HG03103 (cell line): ENCODE measurements at regions not wholly inside any gene's neighbourhood (a gene's known extent, or its start where the extent isn't known, plus 50 kb on each side); places are given as distances from the start of the nearest gene placed in this dataset.

Experiments
- ATAC-seq: cut with Tn5 transposase; IDR thresholded peaks from one replicate; pipeline ENCODE4 v1.9.1; 2021; ENCODE audit warnings: low read depth; ENCODE audit not compliant: unreplicated experiment

DNA sequence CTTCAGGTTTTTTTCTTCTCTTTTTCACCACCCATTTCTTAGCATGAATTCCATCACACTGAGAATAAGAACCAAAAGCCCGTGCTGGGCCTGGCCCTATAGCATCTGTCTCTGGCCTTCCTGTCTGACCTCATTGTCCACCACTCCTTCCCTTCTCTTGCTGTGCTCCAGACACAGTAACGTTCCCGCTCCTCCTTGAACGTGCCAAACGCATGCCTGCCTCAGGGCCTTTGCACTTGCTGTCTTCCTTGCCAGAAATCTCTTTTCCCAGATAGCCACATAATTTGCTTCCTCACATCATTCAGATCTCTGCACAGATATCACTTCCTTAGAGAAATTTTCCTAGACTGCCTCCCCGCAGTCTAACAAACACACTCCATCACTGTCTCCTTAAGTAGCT lies 119.6 kb upstream of the CPSF6 start:
- ATAC-seq, result no peak

DNA sequence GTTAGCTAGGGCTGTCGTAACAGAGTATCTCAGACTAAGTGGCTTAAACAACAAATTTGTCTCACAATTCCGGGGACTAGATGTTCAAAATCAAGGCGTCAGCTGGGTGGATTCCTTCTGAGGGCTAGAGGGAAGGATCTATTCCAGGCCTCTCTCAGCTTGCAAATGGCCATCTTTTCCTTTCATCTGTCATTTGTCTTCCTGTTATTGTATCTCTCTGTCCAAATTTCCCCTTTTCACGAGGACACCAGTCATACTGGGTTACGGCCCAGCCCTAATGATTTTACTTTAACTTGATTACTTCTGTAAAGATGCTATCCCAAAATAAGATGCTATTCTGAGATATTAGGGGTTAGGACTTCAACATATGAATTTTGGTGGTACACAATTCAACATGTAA lies 119.0 kb upstream of the CPSF6 start:
- ATAC-seq, result no peak

DNA sequence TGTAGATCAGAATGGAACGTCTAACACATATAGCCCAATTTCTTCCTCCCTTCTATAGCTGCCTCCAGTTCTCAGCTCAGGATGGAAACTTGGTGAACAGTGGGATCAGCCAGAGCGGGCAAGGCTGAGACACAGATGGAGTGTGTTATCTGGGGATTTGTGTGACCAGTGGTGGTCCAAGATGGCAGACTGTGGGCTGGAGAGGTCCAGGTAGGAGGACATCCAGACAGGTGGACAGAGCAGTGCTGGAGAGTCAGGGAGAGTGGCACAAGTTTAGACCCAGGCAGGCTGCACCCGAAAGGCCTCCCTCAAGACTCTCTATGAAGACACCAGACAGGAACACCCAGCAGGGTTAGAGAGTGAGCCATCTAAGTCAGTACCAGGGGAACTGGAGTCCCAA lies 116.1 kb upstream of the CPSF6 start:
- no peak for ATAC-seq

DNA sequence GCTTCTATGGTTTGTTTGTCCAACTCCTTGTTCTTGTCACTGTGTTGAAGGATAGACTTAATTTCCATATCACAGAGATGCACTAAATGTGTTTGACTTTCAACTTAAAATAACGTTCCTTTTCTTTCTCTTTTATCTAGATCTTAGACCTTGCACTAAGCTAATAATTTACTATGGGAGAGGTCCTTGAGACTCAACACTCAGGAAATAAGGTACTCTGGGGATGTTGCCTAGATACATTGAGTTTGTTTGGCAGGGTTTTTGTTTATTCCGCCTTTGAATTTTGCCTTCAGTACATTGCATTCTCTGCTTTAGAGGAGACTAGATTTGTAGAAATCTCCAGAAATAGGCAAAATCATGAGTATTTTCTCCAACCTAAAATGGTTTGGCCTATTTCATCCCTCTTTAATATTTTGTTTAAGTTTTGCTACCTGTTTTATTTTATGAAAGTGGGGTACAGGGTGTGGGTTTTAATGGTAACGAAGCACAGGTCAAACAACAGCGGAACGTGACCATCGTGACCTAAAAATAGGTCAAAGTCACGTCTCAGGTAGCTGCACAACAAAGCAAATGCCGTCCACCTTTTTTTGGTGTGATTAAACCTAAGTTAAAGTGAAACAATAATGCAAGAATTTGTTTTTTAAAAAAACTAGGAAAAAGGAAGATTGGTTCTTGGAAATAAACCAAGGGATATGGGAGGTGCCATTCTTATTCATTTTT lies 115.3 kb upstream of the CPSF6 start:
- ATAC-seq, result no peak

DNA sequence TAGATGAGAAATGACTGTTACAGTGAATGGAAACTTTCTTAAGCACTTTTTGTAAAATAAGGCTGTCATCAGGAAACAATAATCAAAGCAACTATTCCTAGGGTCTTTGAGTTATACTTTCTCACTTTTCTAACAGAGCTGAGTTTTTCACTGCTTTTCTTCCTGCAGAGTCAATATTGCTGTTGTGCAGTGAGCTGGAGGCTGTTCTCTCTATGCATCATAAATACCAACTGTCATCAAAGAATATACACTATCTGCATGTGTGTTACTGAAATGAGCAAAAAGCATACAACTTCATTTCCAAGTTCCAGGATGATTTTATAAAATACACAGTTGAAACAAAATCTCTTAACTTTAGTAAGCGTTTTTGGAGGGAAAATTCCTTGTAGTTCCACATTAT lies 110.4 kb upstream of the CPSF6 start:
- no peak for ATAC-seq

DNA sequence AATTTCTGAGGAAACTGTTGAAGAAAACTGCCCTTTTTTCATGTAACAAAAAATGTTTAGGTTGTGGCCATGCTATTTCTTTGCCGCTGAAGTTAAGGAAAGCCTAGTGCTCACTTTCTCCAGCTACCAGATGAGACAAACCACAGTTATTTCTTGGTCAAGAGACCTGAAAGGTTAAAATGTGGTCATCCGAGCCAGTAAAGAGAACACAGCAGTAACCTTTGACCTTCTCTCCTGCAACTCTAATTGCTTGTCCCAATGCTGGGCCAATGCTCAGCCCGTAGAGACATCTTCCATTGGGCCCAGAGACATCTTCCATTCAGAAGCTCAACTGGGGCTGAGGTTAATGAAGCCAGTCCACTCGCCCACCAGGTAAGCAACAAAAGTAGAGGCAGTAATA lies 109.8 kb upstream of the CPSF6 start:
- no peak for ATAC-seq

DNA sequence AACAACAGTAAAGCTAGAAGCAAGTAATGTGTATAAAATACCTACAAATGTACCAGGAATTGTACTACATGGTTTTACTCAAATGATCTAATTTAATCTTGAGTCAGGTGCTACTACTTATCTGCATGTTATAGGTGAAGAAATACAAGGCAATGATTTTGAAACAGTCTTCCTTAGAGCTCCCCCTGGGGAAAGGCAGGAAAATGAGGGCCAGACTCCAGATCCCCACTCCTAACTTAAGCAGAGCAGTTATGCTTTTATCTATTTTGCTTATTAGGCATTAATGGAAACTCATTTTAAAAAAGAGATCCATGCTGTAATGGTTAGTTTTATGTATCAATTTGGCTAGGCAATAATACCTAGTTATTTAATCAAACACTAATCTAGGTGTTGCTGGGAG lies 109.3 kb upstream of the CPSF6 start:
- no peak for ATAC-seq

DNA sequence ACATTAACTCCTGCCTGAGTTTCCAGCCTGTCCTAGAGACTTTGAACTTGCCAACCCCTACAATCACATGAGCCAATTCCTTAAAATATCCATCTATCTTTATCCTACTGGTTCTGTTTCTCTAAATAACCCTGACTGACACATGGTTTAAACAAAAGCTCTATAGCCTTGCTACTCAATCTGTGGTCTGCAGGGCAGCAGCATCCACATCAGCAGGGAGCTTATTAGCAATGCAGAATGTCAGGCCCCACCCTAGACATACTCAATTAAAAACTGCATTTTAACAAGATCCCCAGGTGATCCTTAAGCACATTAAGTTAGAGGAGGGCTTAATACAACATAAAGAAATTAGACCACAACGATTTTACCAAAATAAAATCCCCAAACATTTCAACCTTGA lies 108.3 kb upstream of the CPSF6 start:
- no peak for ATAC-seq

DNA sequence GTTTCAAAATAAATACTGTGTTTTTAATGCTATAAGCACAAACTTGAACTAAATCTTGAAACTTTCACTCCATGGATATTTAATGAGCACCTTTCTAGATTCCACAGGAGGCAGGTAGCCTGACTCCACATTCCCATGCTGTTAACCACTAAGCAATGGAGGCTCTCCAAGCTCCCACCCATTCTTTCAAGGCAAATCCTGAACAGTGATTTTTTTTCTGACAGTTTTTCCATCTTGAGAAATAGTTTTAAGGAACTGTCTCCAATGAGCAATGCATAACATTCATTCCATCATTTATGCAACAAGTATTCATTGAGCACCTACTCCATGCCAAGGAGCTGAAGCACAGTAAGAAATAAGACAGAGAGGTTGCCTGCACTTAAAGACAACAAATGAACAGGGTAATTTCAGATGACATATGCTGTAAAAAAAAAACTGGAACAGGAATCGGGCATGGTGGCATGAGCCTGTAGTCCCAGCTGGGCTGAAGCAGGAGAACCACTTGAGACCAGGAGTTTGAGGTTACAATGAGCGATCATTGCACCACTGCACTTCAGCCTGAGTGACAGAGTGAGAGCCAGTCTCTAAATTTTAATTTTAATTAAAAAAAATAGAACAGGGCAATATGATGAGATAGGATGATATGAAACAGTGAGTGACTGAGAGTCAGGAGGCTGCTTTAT lies 102.3 kb upstream of the CPSF6 start:
- no peak for ATAC-seq

DNA sequence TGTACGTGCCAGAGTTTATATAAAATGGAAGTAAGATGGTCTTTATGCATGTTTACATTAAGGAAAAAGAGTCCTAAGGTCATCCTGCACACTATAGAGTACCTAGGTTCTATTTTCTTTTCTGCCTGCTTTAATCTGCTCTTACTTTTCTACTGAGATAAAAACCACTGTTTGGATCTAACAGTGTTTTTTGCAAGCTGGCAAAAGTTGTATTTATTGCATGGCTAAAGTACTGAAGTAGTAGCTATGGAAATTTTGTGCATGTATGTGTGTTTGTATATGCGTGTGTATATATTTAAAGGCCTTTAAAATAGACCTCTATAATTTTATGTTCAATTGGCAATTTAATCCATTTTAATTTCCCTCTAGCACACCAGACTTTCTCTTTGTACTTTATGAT lies 98.3 kb upstream of the CPSF6 start:
- no peak for ATAC-seq

DNA sequence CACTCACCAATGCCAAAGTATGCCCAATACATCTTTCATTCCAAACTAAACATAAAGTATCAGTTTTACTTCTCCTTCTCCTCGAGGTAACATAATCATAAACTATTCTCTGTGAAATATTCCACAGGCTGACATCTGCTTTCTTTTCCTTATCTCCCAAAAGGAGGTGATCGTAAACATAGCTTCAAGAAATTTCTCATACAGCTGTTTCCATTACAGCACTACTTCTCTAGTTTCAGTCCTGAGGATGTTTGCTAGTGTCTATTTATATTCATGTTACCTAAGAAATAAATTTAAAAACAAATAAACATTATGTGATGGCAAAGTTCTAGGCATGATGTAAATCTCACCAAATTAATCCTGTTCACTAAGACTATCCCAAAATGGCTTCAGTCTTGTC lies 90.1 kb upstream of the CPSF6 start:
- no peak for ATAC-seq

DNA sequence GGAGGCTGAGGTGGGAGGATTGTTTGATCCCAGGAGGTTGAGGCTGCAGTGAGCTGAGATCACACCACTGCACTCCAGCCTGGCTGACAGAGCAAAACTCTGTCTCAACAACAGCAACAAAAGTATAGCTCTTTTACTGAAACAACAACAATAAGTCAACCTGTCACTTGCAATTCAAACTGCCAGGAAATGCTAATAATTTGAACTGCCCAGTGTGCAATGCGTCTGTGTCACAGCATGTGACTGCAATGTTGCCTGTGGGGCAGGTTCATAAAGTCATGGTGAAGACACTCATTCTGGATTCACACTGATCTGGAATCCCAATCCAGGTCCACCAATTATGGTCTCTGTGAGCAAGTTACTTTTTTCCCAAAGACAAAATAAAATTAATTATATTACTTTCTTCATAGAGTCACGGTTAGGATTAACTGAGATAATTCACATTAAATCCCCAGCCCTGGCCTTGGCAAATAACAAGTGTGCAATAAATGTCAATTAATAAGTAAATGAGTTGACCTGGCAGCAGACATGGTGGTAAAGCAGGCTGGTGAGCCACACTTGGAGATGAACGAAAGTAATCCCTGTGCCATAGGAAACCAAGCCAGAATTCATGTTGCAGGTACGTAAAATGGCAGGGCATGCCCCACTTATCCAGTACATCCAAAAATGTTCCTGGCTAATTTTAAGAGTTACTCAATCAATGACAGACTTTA lies 89.1 kb upstream of the CPSF6 start:
- no peak for ATAC-seq

DNA sequence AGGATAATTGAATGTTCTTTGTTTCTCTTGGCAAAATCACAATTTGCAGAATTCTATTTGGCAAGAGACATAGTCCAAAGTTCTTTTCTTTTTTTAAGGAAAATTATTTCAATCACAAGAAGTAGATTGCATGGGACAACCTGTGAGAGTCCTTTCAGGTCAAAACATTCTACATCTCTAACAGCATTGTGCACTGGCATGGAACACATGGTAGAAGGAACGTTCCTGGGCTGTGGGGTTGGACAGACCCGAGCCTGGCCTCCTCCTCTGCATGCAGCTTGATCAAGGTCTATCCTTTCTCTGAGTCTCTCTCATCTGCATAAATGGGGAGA lies 88.6 kb upstream of the CPSF6 start:
- ATAC-seq, result no peak

DNA sequence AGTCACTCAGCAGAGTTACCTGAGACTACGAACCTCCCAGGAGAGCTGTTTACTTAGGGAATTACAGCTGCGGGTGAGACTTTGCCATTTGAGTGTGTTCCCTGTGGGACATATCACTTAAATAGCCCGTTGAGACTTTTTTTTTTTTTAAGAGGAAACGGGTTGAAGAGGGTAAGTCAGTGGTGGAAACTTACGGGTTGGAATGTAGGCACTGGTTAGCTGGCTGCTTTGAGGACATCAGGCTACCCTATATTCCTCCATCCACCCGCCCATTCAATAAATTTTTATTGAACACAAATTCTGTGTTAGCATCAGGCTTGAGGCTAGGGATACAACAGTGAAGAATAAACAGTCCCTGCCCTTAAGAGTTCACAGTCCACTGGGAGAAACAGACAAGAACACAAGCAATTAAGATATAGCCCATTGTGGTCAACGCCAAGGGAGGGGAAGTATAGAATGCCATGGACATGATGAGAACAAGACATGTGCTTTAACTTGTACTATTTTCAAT lies 88.1 kb upstream of the CPSF6 start:
- no peak for ATAC-seq

DNA sequence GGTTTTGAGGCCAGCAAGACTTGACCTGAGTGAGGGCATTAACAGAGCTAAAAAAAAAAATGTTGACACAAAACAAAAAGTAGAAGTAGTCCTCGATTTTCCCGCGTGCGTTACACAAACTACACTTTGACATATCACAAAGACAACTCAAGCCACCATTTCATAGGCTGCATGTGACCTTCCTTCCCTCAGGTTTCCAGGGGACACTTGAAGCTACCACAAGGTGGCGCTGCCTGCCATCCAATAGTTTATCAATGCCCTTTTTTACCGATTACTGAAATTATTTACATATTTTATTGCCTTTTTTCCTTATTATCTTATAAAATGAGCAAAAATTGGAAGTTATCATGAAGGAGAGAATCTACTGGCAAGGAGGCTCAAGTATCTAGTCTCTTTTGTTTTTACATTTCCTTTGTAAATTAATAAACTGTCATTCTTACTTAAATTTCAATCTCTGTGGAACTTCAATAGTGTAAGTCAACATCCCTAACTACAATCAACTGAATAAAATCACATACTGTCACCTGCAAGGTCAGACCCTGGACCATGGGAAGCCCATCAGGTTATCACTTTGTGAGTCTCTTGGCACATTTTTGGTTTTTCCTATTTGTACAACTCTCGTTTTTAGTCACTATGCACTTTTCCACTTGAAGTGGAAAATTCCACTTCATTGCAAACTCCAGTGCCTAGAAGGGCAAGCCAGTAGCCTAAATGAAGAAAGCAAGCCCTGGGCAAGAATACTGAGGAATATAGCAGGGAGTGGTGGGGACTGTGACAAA lies 84.6 kb upstream of the CPSF6 start:
- no peak for ATAC-seq

DNA sequence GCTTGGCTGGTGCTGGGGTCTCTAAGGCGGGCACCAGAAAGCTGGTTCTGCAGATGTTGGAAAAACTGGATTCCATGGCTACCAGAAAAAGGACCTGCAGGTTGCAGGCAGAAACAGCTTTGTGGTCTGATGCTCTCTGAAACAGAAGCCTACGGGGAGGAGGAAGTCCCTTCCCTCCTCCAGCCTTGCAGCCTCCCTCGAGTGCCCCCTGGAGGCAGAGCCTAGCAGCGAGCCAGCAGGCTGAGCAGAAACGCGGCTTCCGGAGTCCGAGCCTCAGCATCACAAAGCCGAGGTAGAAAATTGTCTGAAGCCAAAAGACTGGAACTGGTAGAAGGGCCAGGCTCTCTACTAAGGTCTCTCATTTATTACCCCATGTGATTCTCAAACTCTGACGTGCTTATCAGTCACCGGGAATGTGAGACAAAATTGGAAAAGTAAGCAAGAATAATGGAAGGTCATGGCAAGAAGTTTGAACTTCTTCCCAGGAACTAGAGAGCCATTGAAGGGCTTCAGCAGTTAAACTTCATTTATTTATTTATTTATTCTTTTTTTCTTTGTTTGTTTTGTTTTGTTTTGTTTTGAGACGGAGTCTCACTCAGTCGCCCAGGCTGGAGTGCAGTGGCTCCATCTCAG lies 82.2 kb upstream of the CPSF6 start:
- ATAC-seq, result peak; percentile 91

DNA sequence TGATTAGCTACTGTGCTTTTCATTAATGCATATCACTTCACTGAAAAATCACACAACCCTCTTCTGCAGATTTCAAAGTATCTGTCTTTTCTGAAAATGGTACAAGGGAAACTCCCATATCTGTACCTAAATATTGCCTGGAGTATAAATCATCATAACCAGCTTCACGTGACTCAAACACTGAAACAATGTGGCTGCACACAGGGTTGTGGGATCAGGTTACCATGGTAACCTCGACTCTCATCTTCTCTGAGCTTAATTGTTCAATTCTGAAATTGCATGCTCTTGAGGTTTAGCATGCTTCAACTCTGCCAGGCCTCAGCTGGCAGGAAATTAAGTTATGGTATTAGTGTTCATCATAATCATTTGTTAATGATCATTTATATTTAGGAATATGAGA lies 77.5 kb upstream of the CPSF6 start:
- ATAC-seq, result no peak

DNA sequence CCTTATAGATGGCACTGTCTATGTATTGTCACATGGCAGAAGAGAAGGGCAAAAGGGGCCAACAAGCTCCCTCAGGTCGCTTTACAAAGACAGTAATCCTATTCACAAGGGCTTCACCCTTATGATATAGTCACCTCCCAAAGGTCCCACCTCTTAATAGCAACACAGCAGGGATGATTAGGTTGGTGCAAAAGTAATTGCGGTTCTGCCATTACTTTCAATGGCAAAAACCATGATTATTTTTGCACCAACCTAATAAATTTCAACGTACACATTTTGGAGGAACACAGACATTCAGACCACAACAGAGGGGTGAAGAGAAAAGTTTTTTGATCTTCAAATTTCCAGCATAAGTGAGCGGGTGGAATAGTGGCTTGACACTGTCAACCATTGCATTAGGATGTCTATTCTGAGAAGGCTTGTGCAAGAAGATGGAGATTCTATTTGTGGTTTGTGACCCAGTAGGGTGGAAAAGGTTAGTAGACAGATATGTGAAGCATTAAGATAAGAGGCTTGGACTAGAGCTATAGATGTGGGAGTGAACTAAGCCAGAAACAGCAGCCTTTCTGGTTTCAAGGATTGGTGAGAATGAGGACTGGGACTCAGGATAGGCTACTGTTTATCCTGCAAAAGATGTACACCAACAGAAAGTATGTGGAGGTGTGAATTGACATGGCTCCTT lies 75.5 kb upstream of the CPSF6 start:
- ATAC-seq, result no peak

DNA sequence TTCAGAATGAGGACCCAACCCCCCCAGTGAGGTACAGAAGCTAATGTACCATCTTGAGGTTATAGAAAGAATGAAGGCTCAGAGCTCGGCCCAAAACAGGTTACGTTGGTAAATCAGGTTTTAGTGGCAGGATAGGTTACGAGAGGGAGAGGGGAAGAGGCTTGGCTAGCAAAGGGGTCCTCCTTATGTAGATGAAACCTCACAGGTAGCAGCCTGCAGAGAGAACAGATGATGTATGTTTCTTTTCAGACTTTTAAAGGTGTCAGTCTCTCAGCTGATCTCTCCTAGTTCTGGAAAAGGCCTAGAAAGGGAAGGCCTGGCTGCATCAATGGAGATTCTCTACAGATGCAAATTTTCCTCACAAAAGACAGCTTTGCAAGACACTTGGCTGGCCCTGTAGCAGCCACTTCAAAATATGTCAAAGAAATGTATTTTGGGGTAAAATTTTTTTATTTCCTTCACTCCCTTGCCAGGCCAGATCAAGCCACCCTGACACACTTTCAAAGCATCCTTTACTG lies 71.7 kb upstream of the CPSF6 start:
- no peak for ATAC-seq

DNA sequence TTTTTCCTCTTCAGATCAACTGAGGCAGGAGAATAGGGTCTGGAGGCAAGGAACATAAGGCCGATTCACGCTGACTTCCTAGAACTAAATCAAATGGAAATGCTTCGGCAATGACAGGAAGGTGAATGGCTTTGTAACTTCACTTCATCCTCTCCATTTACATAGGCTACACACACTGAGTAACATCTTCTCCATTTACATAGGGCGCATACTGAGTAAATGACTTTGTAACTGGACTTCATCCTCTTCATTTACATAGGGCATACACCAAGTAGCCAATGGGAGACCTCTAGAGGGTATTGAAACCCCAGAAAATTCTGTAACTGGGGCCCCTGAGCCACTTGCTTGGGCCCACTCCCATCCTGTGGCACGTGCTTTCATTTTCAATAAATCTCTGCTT lies 71.0 kb upstream of the CPSF6 start:
- no peak for ATAC-seq
